ENCODE measurements at regions not wholly inside any gene's neighbourhood (a gene's known extent, or its start where the extent isn't known, plus 50 kb on each side); places are given as distances from the start of the nearest gene placed in this dataset.

GRCh38 chr3:76754247-76754646 is 285.7 kb upstream of the ROBO2 start:
- TF ChIP-seq CTCF (IDR thresholded peaks at IDR 0.05): no peak
- no peak for TF ChIP-seq EZH2 (IDR thresholded peaks at IDR 0.05; ENCODE audit: borderline replicate concordance, insufficient read depth, low read depth, low read length, poor library complexity, severe bottlenecking)
